GM12878 (cell line): ENCODE measurements at regions not wholly inside any gene's neighbourhood (a gene's known extent, or its start where the extent isn't known, plus 50 kb on each side); places are given as distances from the start of the nearest gene placed in this dataset.

ENCODE experiments used
- BCLAF1 ChIP-seq: fragments of 450-650 bp; IDR thresholded peaks from 2 replicates; pipeline ENCODE4 v1.6.1; 2017; ENCODE audit warnings: antibody characterized with exemption, mild to moderate bottlenecking, moderate library complexity
- CTCF ChIP-seq, 3 experiments: IDR thresholded peaks in 2 of 3; conservative IDR thresholded peaks in 1 of 3; 2 replicates each; pipeline ENCODE4 v1.5.1; 2011; ENCODE audit warnings: low read depth in 3 of 3, low read length in 3 of 3, mild to moderate bottlenecking in 3 of 3, control low read depth in 2 of 3, moderate library complexity in 2 of 3, inconsistent platforms in 1 of 3, mixed read lengths in 1 of 3; ENCODE audit not compliant: control insufficient read depth in 2 of 3, insufficient read depth in 1 of 3; ENCODE audit errors: extremely low read depth in 1 of 3
- EZH2 ChIP-seq: IDR thresholded peaks from 2 replicates; pipeline ENCODE4 v1.6.1; 2012; ENCODE audit warnings: low read depth, mild to moderate bottlenecking, control low read depth, inconsistent platforms, low read length, borderline replicate concordance; ENCODE audit not compliant: control insufficient read depth
- KDM1A ChIP-seq: fragments of 200-600 bp; sonication (generic); IDR thresholded peaks from 2 replicates; pipeline ENCODE4 v1.6.1; 2016; ENCODE audit warnings: borderline replicate concordance
- MXI1 ChIP-seq: fragments of 150-350 bp; IDR thresholded peaks from 2 replicates; pipeline ENCODE4 v1.6.1; 2011; ENCODE audit warnings: low read depth, mild to moderate bottlenecking, inconsistent platforms, low read length, improper control_type of control experiment
- POLR2AphosphoS5 ChIP-seq: IDR thresholded peaks from 2 replicates; pipeline ENCODE4 v1.6.1; 2011; ENCODE audit warnings: mild to moderate bottlenecking, low read length, inconsistent platforms
- TCF12 ChIP-seq: IDR thresholded peaks from 2 replicates; pipeline ENCODE4 v1.6.1; 2011; ENCODE audit warnings: low read depth, mild to moderate bottlenecking, low read length
- ZNF592 ChIP-seq: fragments of 450-650 bp; IDR thresholded peaks from 2 replicates; pipeline ENCODE4 v1.6.1; 2017; ENCODE audit warnings: mild to moderate bottlenecking, moderate library complexity
- ZSCAN29 ChIP-seq: fragments of 450-650 bp; IDR thresholded peaks from 2 replicates; pipeline ENCODE4 v1.6.1; 2017; ENCODE audit warnings: mild to moderate bottlenecking, moderate library complexity

GRCh38 chr13:47281991-47282390 lies 385.1 kb upstream of the HTR2A start:
- no peak for TF ChIP-seq ZNF592
- TF ChIP-seq KDM1A: no peak
- no peak for TF ChIP-seq POLR2AphosphoS5
- TF ChIP-seq EZH2: no peak
- TF ChIP-seq CTCF (IDR thresholded peaks at IDR 0.05 in 2 of 3, conservative IDR thresholded peaks at IDR 0.05 in 1 of 3; ENCODE audit: control insufficient read depth in 2 of 3, extremely low read depth in 1 of 3, insufficient read depth in 1 of 3, low read depth in 3 of 3, low read length in 3 of 3): no peak
- no peak for TF ChIP-seq ZSCAN29
- TF ChIP-seq BCLAF1: no peak
- no peak for TF ChIP-seq TCF12
- no peak for TF ChIP-seq MXI1
